AG04450 (cell line): ENCODE measurements at regions not wholly inside any gene's neighbourhood (a gene's known extent, or its start where the extent isn't known, plus 50 kb on each side); places are given as distances from the start of the nearest gene placed in this dataset.
"Not testable (repeated sequence)": the region's sequence is repeated elsewhere in the genome, so short reads cannot be mapped to it uniquely, and the experiment has no call there.

Source experiments
- CTCF ChIA-PET: fragments of 300-600, 350-600 bp; formaldehyde crosslinking; extraction: SDS; loops from one replicate; lab custom pipeline; 2022; ENCODE audit warnings: antibody characterized with exemption, inconsistent platforms; lab: Charles Lee
- POLR2A ChIA-PET: fragments of 350-600 bp; formaldehyde crosslinking; extraction: SDS; loops from one replicate; lab custom pipeline; 2021; ENCODE audit warnings: antibody characterized with exemption, inconsistent platforms; lab: Yijun Ruan, JAX
- DNase-seq: peaks from one replicate; pipeline ENCODE4 v3.0.0-alpha.2; 2011; ENCODE audit warnings: low read depth, low spot score
- H3K27ac ChIP-seq: one replicate; pipeline ENCODE4 v1.5.1; 2012; ENCODE audit warnings: low read depth, low read length, control low read depth
- H3K27me3 ChIP-seq: one replicate; pipeline ENCODE4 v1.6.0; 2012; ENCODE audit warnings: low read length; ENCODE audit not compliant: control insufficient read depth, insufficient read depth
- H3K4me3 ChIP-seq: 2 replicates; pipeline ENCODE4 v1.5.1; 2011; ENCODE audit warnings: mild to moderate bottlenecking, low read depth, low read length, control low read depth
- H3K9me3 ChIP-seq: 2 replicates; pipeline ENCODE4 v1.5.1; 2012; ENCODE audit warnings: low read length; ENCODE audit not compliant: control insufficient read depth, insufficient read depth
- TF ChIP-seq, protein P1 (sequence below): IDR thresholded peaks from 2 replicates; pipeline ENCODE4 v1.5.1; 2011; ENCODE audit warnings: low read depth, low read length, control low read depth, inconsistent platforms

DNA sequence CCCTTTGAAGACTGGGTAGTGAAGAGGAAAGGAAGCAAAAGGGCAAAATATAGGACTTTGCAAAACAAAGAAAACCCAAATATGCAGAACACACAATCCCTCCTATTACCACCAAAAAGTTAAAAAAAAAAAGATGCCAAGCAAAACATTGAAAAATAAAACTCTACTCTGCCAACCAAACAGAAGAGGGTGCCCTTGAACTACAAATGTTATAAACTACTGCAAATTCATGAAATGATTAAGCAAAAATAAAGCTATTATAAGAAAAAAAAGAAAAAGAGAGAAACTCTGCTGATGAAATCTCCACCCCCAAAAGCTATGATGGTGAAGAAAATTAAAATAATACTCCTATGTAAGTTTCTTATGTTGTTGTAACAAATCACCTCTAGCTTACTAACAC lies 168.5 kb upstream of the STK26 start:
- H3K27ac ChIP-seq, result no peak overlapping the region
- DNase-seq, result no peak
- TF ChIP-seq, protein P1, sequence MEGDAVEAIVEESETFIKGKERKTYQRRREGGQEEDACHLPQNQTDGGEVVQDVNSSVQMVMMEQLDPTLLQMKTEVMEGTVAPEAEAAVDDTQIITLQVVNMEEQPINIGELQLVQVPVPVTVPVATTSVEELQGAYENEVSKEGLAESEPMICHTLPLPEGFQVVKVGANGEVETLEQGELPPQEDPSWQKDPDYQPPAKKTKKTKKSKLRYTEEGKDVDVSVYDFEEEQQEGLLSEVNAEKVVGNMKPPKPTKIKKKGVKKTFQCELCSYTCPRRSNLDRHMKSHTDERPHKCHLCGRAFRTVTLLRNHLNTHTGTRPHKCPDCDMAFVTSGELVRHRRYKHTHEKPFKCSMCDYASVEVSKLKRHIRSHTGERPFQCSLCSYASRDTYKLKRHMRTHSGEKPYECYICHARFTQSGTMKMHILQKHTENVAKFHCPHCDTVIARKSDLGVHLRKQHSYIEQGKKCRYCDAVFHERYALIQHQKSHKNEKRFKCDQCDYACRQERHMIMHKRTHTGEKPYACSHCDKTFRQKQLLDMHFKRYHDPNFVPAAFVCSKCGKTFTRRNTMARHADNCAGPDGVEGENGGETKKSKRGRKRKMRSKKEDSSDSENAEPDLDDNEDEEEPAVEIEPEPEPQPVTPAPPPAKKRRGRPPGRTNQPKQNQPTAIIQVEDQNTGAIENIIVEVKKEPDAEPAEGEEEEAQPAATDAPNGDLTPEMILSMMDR, result no peak
- ChIA-PET POLR2A (no interaction called here), CTCF (interaction anchor here (0.7 to 1.7 kb wide), 2 partner anchors 13 to 365 kb away, joined by 3 to 7 read pairs; no protein-coding TSS in a partner anchor)
- no peak overlapping the region for H3K4me3 ChIP-seq
- H3K27me3 ChIP-seq, result no peaks in the 10 kb centered on the region
- no peaks in the 10 kb centered on the region for H3K9me3 ChIP-seq

DNA sequence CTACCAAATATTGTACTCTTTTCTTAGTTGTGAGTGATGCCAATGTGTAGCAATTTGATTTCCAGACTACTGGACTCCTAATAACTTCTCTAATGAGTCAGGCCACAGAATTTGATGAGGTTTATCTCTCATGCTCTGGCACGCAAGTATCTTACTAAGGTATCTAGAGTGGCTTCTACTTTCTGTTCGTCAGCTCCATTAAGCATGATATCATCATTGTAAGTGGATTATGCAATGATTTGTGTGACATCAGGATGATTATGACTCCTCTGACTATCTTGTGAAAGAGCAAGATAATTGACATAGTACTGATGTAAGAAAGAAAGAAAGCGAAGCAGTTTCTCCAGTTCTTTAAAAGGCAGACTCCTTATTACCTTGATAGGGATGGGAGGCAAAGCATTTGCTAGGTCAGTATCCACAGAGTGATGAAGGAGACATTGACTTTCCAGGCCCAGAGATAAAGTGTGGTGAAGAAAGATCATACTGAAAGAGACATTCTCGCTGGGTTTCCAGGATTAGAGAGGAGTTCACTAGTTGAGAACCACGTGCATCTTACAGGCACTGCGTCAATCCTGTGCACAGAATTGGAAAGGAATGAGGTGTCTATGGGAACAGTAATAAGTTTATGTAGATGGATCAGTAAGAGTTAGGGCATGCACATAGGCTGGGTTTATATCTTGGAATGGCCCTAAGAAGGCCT lies 161.9 kb upstream of the STK26 start:
- CTCF ChIA-PET, result interaction anchor here (1.5 kb wide), 1 partner anchor 432 kb away, joined by 5 read pairs; no protein-coding TSS in a partner anchor
- DNase-seq, result no peak
- H3K27ac ChIP-seq, result no peak overlapping the region
- TF ChIP-seq, protein P1, result no peak
- no peaks in the 10 kb centered on the region for H3K9me3 ChIP-seq
- POLR2A ChIA-PET, result no interaction called here
- no peak overlapping the region for H3K4me3 ChIP-seq
- H3K27me3 ChIP-seq, result no peaks in the 10 kb centered on the region

DNA sequence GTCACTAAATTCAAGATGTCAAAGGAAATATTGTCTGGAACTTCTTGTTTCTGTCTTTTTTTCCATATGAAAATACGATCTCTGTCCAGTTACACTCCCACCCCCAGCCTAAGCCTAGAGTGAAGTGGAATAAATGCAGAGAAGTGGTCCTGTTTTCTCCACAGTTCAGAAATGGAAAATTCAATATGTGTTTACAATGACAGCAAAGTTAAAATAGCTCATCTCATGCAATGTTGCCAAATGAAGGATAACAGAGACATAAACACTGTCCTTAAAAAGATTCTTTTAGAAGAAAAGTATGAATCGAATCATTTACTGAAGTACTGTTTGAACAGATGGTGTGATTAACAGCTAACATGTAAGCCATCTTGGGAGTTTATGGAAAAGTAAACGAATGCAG lies 160.8 kb upstream of the STK26 start:
- Histone ChIP-seq H3K27me3 (no peaks in the 10 kb centered on the region), H3K9me3 (no peaks in the 10 kb centered on the region), H3K4me3 (no peak overlapping the region), H3K27ac (no peak overlapping the region)
- TF ChIP-seq, protein P1, result no peak
- POLR2A ChIA-PET, result no interaction called here
- no peak for DNase-seq
- CTCF ChIA-PET, result no interaction called here

DNA sequence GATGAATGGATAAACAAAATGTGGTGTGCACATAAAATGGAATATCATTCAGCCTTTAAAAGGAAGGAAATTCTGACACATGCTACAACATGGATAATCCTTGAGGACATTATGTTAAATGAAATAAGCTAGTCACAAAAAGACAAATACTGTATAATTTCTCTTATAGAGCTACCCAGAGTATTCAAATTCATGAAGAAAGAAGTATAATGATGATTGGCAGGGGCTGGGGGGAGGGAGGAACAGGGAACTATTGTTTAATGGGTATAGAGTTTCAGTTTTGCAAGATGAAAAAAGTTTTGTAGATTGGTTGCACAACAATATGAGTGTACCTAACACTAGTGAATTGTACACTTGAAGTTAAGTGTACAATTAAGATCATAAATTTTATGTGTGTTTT lies 153.9 kb upstream of the STK26 start:
- no peaks in the 10 kb centered on the region for H3K27me3 ChIP-seq
- TF ChIP-seq, protein P1, result no peak
- no peaks in the 10 kb centered on the region for H3K9me3 ChIP-seq
- CTCF ChIA-PET, result interaction anchor here (0.5 kb wide), 1 partner anchor 63 kb away, joined by 3 read pairs; no protein-coding TSS in a partner anchor
- H3K4me3 ChIP-seq, result no peak overlapping the region
- H3K27ac ChIP-seq, result no peak overlapping the region
- no peak for DNase-seq
- POLR2A ChIA-PET, result no interaction called here

DNA sequence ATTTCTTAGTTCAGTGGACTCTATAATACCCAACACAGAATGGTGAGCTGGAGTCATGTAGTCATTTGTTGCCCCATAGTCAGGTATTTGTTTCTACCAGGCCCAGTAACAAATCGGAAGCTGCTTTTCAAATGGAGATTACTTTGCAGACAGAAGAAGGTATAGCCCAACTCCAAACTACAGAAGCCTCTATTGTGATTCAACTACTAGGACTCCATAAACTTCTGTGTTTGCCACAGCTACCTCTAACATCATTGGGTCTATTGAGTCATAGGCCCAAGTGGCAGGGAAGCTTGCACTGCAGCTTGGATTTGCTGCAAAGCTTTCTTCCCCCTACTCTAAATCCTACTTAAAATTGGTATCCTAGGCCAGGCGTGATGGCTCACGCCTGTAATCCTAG lies 148.8 kb upstream of the STK26 start:
- POLR2A ChIA-PET, result no interaction called here
- Histone ChIP-seq H3K4me3 (no peak overlapping the region), H3K27me3 (no peaks in the 10 kb centered on the region), H3K27ac (no peak overlapping the region), H3K9me3 (no peaks in the 10 kb centered on the region)
- CTCF ChIA-PET, result no interaction called here
- TF ChIP-seq, protein P1, result no peak
- DNase-seq, result no peak

DNA sequence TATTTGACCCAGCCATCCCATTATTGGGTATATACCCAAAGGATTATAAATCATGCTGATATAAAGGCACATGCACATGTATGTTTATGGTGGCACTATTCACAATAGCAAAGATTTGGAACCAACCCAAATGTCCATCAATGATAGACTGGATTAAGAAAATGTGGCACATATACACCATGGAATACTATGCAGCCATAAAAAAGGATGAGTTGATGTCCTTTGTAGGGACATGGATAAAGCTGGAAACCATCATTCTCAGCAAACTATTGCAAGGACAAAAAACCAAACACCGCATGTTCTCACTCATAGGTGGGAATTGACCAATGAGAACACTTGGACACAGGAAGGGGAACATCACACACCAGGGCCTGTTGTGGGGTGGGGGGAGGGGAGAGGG lies 147.3 kb upstream of the STK26 start:
- DNase-seq, H3K27me3 ChIP-seq, CTCF ChIA-PET, H3K9me3 ChIP-seq, H3K27ac ChIP-seq, POLR2A ChIA-PET, H3K4me3 ChIP-seq: not testable (repeated sequence)
